Activated naive CD4-positive, alpha-beta T cell treated with anti-CD3 and anti-CD28 coated beads for 36 hours (primary cell): ENCODE measurements at regions not wholly inside any gene's neighbourhood (a gene's known extent, or its start where the extent isn't known, plus 50 kb on each side); places are given as distances from the start of the nearest gene placed in this dataset.
"Not testable (repeated sequence)": the region's sequence is repeated elsewhere in the genome, so short reads cannot be mapped to it uniquely, and the experiment has no call there.

Experiments used
- CTCF ChIA-PET: fragments of 350-600 bp; sonication (Branson Sonifier 250); formaldehyde crosslinking; loops from one replicate; lab custom pipeline; 2021; ENCODE audit warnings: antibody characterized with exemption; lab: Charles Lee
- DNase-seq: peaks from one replicate; pipeline ENCODE4 v3.0.0-alpha.2; 2020
- H3K27ac Mint-ChIP-seq: one replicate; pipeline ENCODE4 v1.8.0; 2021; ENCODE audit warnings: mild to moderate bottlenecking, mixed read lengths
- H3K27me3 Mint-ChIP-seq: one replicate; pipeline ENCODE4 v1.8.0; 2021; ENCODE audit warnings: low read depth, mixed read lengths
- H3K36me3 Mint-ChIP-seq: one replicate; pipeline ENCODE4 v1.8.0; 2021; ENCODE audit warnings: low read depth, mixed read lengths
- H3K4me1 Mint-ChIP-seq: one replicate; pipeline ENCODE4 v1.8.0; 2021; ENCODE audit warnings: low read depth, mixed read lengths
- H3K4me3 Mint-ChIP-seq: one replicate; pipeline ENCODE4 v1.8.0; 2021; ENCODE audit warnings: mild to moderate bottlenecking, moderate library complexity, mixed read lengths
- H3K9me3 Mint-ChIP-seq: one replicate; pipeline ENCODE4 v1.8.0; 2021; ENCODE audit warnings: mixed read lengths
- intact Hi-C: fragments of 100-400 bp; cut with micrococcal nuclease; formaldehyde crosslinking; loops from one replicate; pipeline ENCODE4 v1.15.1; 2023

- H3K27me3 Mint-ChIP-seq = no peaks in the 10 kb centered on the region
- H3K27ac Mint-ChIP-seq = no peak overlapping the region
- H3K4me1 Mint-ChIP-seq = no peaks in the 10 kb centered on the region
- CTCF ChIA-PET = no interaction called here
- intact Hi-C loops = no loop called here
- no peaks in the 10 kb centered on the region for H3K36me3 Mint-ChIP-seq
- H3K4me3 Mint-ChIP-seq = no peak overlapping the region
- H3K9me3 Mint-ChIP-seq = no peaks in the 10 kb centered on the region
- no peak for DNase-seq
Observed at GRCh38 chr7:16369855-16370254, 51.5 kb downstream of the CRPPA start.

DNA sequence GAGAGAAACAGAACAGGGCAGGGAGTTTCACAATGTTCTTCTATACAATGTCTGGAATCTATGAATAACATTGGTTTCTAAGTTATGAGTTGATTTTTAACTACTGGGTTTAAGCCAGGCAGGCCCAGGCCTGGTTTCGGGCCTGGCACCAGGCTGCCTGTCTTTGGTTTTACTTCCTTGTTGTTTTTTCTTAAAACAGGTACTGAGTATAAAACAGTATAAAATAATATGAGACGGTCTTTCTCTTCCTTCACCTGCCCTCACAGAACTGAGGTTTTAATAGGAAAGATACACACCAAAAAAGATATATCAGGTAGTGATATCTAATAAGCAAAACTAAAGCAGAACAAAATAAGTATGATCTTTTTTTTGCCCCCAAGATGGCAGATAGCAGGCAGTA is 52.0 kb downstream of the CRPPA start:
- H3K36me3 Mint-ChIP-seq, H3K27ac Mint-ChIP-seq, H3K27me3 Mint-ChIP-seq, H3K9me3 Mint-ChIP-seq, CTCF ChIA-PET, H3K4me3 Mint-ChIP-seq, DNase-seq, H3K4me1 Mint-ChIP-seq, intact Hi-C loops: not testable (repeated sequence)

DNA sequence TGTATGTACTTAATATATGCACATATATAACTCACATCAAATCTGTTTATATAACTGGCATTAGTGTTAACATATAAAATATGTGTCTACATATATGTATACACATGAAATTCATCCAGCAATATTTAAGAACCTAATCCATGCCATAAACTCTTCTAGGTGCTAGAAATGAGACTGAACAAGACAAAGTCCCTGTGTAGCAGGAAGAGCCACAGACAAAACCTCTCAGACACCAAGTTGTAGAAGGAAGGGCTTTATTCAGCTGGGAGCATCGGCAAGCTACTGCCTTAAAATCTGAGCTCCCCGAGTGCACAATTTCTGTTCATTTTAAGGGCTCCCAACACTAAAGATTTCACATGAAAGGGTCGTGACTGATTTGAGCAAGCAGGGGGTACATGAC is 52.5 kb downstream of the CRPPA start:
- Mint-ChIP-seq H3K36me3 (no peaks in the 10 kb centered on the region), H3K4me3 (no peak overlapping the region), H3K27ac (no peak overlapping the region), H3K4me1 (no peaks in the 10 kb centered on the region), H3K27me3 (no peaks in the 10 kb centered on the region), H3K9me3 (no peaks in the 10 kb centered on the region)
- intact Hi-C loops = no loop called here
- CTCF ChIA-PET = interaction anchor here (0.6 kb wide), 1 partner anchor 111 kb away, joined by 4 read pairs; no protein-coding TSS in a partner anchor
- no peak for DNase-seq

DNA sequence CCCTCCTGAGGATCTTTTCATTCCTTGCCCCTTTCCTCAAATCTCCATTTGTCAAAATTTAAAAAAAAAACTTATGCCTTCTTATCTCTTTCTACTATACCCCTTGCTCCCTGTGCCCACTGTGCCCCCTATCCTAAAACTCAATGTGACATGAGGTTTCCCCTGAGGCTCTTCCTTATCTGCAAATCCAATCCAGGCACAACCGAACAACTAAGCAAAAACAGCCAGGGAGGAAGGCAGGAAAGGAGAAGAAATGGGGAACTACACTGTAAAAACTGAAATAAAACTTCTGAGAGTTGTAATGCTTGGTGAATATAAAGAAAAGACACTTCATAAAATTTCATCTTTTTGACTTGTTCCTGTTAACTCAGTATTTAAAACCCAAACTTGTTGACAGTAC is 54.2 kb downstream of the CRPPA start:
- Mint-ChIP-seq H3K27ac (no peak overlapping the region), H3K27me3 (no peaks in the 10 kb centered on the region), H3K4me3 (no peak overlapping the region), H3K9me3 (no peaks in the 10 kb centered on the region), H3K4me1 (no peaks in the 10 kb centered on the region), H3K36me3 (no peaks in the 10 kb centered on the region)
- intact Hi-C loops = no loop called here
- CTCF ChIA-PET = no interaction called here
- DNase-seq = no peak

DNA sequence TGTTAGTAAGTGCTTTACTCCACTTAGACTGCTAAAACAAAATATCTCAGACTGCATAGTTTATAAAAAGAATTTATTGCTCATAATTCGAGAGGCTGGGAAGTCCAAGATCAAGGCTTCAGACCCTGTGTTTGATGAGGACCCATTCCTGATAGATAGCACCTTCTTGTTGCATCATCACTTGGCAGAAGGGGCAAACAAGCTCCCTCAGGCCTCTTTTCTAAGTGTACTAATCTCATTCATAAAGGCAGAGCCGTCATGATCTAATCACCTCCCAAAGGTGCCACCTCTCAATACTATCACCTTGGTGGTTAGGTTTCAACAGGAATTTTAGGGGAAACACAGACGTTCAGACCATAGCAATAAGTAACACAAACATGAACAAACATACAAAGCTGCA is 55.4 kb downstream of the CRPPA start:
- CTCF ChIA-PET = interaction anchor here (1.0 kb wide), 1 partner anchor 68 kb away, joined by 3 read pairs; no protein-coding TSS in a partner anchor
- Mint-ChIP-seq H3K27ac (no peak overlapping the region), H3K4me1 (no peaks in the 10 kb centered on the region), H3K27me3 (no peaks in the 10 kb centered on the region), H3K4me3 (no peak overlapping the region), H3K36me3 (no peaks in the 10 kb centered on the region), H3K9me3 (no peaks in the 10 kb centered on the region)
- intact Hi-C loops = no loop called here
- DNase-seq = no peak

GRCh38 chr7:16365177-16365576 is 56.2 kb downstream of the CRPPA start:
- Mint-ChIP-seq H3K27me3 (no peaks in the 10 kb centered on the region), H3K27ac (no peak overlapping the region), H3K4me3 (no peak overlapping the region), H3K36me3 (no peaks in the 10 kb centered on the region), H3K4me1 (no peaks in the 10 kb centered on the region), H3K9me3 (no peaks in the 10 kb centered on the region)
- no peak for DNase-seq
- CTCF ChIA-PET = no interaction called here
- intact Hi-C loops = no loop called here

- Mint-ChIP-seq H3K4me1 (no peaks in the 10 kb centered on the region), H3K27me3 (no peaks in the 10 kb centered on the region), H3K9me3 (no peaks in the 10 kb centered on the region), H3K4me3 (no peak overlapping the region), H3K36me3 (no peaks in the 10 kb centered on the region), H3K27ac (no peak overlapping the region)
- DNase-seq = no peak
- CTCF ChIA-PET = no interaction called here
- intact Hi-C loops = no loop called here
Observed at GRCh38 chr7:16359216-16359615, 62.1 kb downstream of the CRPPA start.

- Mint-ChIP-seq H3K36me3 (no peaks in the 10 kb centered on the region), H3K9me3 (no peaks in the 10 kb centered on the region), H3K27me3 (no peaks in the 10 kb centered on the region), H3K4me1 (no peaks in the 10 kb centered on the region), H3K4me3 (no peak overlapping the region), H3K27ac (no peak overlapping the region)
- intact Hi-C loops = no loop called here
- DNase-seq = no peak
- CTCF ChIA-PET = interaction anchor here (0.5 kb wide), 1 partner anchor 14 kb away, joined by 3 read pairs; no protein-coding TSS in a partner anchor
Observed at GRCh38 chr7:16357921-16358320, 63.4 kb downstream of the CRPPA start.

DNA sequence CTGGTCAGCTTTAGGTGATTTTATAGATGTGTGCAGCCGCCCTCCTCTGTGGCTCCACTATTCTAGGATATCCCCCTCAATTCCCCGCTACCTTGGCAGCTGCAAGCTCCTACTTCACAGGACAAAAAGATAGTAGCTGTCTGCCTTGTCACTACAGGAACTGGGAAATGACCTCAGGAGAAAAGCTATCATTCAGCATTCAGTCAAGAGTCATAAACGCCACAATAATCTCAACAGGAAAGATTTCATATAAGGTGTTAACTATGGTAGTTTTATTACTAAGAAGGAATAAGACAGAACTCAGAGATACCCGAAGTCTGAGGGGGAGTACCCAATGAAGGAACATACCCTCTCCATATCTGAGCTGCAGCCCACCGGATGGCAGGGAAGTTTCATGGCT is 63.9 kb downstream of the CRPPA start:
- Mint-ChIP-seq H3K27ac (no peak overlapping the region), H3K36me3 (no peaks in the 10 kb centered on the region), H3K4me1 (no peaks in the 10 kb centered on the region), H3K4me3 (no peak overlapping the region), H3K9me3 (no peaks in the 10 kb centered on the region), H3K27me3 (no peaks in the 10 kb centered on the region)
- CTCF ChIA-PET = no interaction called here
- intact Hi-C loops = no loop called here
- DNase-seq = no peak

- no peaks in the 10 kb centered on the region for H3K4me1 Mint-ChIP-seq
- peaks cover 3% of the 10 kb centered on the region for H3K36me3 Mint-ChIP-seq
- no peak overlapping the region for H3K27ac Mint-ChIP-seq
- CTCF ChIA-PET = no interaction called here
- peaks cover 3% of the 10 kb centered on the region for H3K9me3 Mint-ChIP-seq
- intact Hi-C loops = no loop called here
- no peak overlapping the region for H3K4me3 Mint-ChIP-seq
- no peaks in the 10 kb centered on the region for H3K27me3 Mint-ChIP-seq
- DNase-seq = no peak
Observed at GRCh38 chr7:16356301-16356958, 64.9 kb downstream of the CRPPA start.

DNA sequence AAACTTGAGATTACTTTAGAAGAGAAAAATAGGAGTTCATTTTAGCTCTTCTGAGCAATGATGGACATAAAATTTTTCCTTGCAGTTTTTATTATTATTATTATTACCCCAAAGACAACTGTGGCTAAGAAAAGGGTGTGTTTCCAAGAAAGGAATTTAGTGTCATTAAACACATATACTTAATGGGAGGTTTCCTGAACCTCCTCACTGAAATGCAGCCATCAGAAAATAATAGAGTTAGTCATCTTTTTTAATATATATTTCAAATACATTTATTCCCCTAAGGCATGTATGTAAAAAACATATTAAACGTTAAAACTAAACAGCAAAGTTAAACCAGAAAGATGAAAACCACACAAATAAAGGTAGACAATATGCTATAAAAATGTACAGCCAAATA is 66.8 kb downstream of the CRPPA start:
- Mint-ChIP-seq H3K27me3 (no peaks in the 10 kb centered on the region), H3K36me3 (peaks cover 5% of the 10 kb centered on the region), H3K27ac (no peak overlapping the region), H3K4me3 (no peak overlapping the region), H3K4me1 (no peaks in the 10 kb centered on the region), H3K9me3 (peaks cover 11% of the 10 kb centered on the region)
- intact Hi-C loops = no loop called here
- CTCF ChIA-PET = interaction anchor here (0.6 kb wide), 1 partner anchor 120 kb away, joined by 4 read pairs; no protein-coding TSS in a partner anchor
- DNase-seq = no peak

DNA sequence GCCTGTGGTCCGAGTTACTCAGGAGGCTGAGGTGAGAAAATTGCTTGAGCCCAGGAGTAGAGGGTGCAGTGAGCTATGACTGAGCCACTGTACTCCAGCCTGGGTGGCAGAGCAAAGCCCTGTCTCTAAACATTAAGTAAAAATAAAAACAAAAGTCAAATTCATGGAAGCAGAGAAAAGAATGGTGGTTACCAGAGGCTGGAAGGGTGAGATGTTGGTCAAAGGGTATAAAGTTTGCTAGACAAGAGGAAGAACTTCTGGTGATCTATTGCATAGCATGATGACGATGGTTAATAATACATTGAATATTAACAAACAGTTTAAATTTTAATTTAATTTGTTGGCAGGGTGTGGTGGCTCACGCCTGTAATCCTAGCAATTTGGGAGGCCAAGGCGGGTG is 68.1 kb downstream of the CRPPA start:
- Mint-ChIP-seq H3K27ac (no peak overlapping the region), H3K27me3 (no peaks in the 10 kb centered on the region), H3K9me3 (peaks cover 17% of the 10 kb centered on the region), H3K4me3 (no peak overlapping the region), H3K4me1 (no peaks in the 10 kb centered on the region), H3K36me3 (peaks cover 5% of the 10 kb centered on the region)
- DNase-seq = no peak
- intact Hi-C loops = no loop called here
- CTCF ChIA-PET = no interaction called here

- intact Hi-C loops = no loop called here
- CTCF ChIA-PET = no interaction called here
- H3K4me1 Mint-ChIP-seq = no peaks in the 10 kb centered on the region
- H3K36me3 Mint-ChIP-seq = peaks cover 5% of the 10 kb centered on the region
- H3K4me3 Mint-ChIP-seq = no peak overlapping the region
- H3K27ac Mint-ChIP-seq = no peak overlapping the region
- H3K27me3 Mint-ChIP-seq = no peaks in the 10 kb centered on the region
- no peak for DNase-seq
- H3K9me3 Mint-ChIP-seq = peaks cover 17% of the 10 kb centered on the region
Observed at GRCh38 chr7:16350634-16351033, 70.7 kb downstream of the CRPPA start.
